OCI-LY1 (cell line): ENCODE measurements at regions not wholly inside any gene's neighbourhood (a gene's known extent, or its start where the extent isn't known, plus 50 kb on each side); places are given as distances from the start of the nearest gene placed in this dataset.

Experiments
- H2AFZ ChIP-seq: fragments of 200-600 bp; sonication (generic), shearing (Covaris generic); 2 replicates; pipeline ENCODE4 v1.6.0; 2014; ENCODE audit warnings: antibody characterized with exemption, mild to moderate bottlenecking, low read length
- H3F3A ChIP-seq: fragments of 200-600 bp; sonication (generic), shearing (Covaris generic); 2 replicates; pipeline ENCODE4 v1.6.0; 2014; ENCODE audit warnings: mild to moderate bottlenecking, antibody characterized with exemption, low read length, moderate library complexity; ENCODE audit not compliant: insufficient read depth
- H3K27ac ChIP-seq: fragments of 200-600 bp; sonication (generic); 2 replicates; pipeline ENCODE4 v1.5.1; 2014; ENCODE audit warnings: low read length, mixed run types, mild to moderate bottlenecking, low read depth; ENCODE audit not compliant: poor library complexity, severe bottlenecking
- H3K27me3 ChIP-seq: fragments of 200-600 bp; sonication (generic); 2 replicates; pipeline ENCODE4 v1.6.0; 2014; ENCODE audit warnings: antibody characterized with exemption, mild to moderate bottlenecking, low read length, moderate library complexity; ENCODE audit not compliant: insufficient read depth
- H3K36me3 ChIP-seq: fragments of 200-600 bp; sonication (generic); 2 replicates; pipeline ENCODE4 v1.6.1; 2014; ENCODE audit warnings: mild to moderate bottlenecking, antibody characterized with exemption, low read length, moderate library complexity, mixed read lengths; ENCODE audit not compliant: insufficient read depth
- H3K4me1 ChIP-seq: fragments of 200-600 bp; sonication (generic); 2 replicates; pipeline ENCODE4 v1.5.1; 2014; ENCODE audit warnings: mild to moderate bottlenecking, low read length, moderate library complexity; ENCODE audit not compliant: insufficient read depth, severe bottlenecking
- H3K4me2 ChIP-seq: fragments of 200-600 bp; sonication (generic), shearing (Covaris generic); 2 replicates; pipeline ENCODE4 v1.6.1; 2014; ENCODE audit warnings: low read length
- H3K4me3 ChIP-seq: fragments of 200-600 bp; sonication (generic); 2 replicates; pipeline ENCODE4 v1.5.1; 2014; ENCODE audit warnings: low read length, low read depth, mild to moderate bottlenecking, mixed read lengths; ENCODE audit not compliant: poor library complexity, severe bottlenecking
- H3K79me2 ChIP-seq: fragments of 200-600 bp; shearing (Covaris generic); 2 replicates; pipeline ENCODE4 v1.6.1; 2016; ENCODE audit warnings: mixed run types, low read length, mixed read lengths; ENCODE audit not compliant: insufficient read depth
- H3K9ac ChIP-seq: fragments of 200-600 bp; sonication (generic), shearing (Covaris generic); 2 replicates; pipeline ENCODE4 v1.6.1; 2014; ENCODE audit warnings: mild to moderate bottlenecking, low read length, mixed read lengths
- H3K9me2 ChIP-seq: fragments of 200-600 bp; sonication (generic), shearing (Covaris generic); 2 replicates; pipeline ENCODE4 v1.6.1; 2014; ENCODE audit warnings: low read depth, mild to moderate bottlenecking, low read length, mixed read lengths
- H3K9me3 ChIP-seq: fragments of 200-600 bp; shearing (Covaris generic); 2 replicates; pipeline ENCODE4 v1.6.1; 2014; ENCODE audit warnings: low read length, mixed read lengths
- H4K20me1 ChIP-seq: fragments of 200-600 bp; sonication (generic), shearing (Covaris generic); 2 replicates; pipeline ENCODE4 v1.6.0; 2016; ENCODE audit warnings: mild to moderate bottlenecking, low read length; ENCODE audit not compliant: insufficient read depth
- EZH2 ChIP-seq: fragments of 200-600 bp; sonication (generic), shearing (Covaris generic); IDR thresholded peaks from 2 replicates; pipeline ENCODE4 v1.8.0; 2017; ENCODE audit warnings: borderline replicate concordance, mixed run types, mild to moderate bottlenecking, antibody characterized with exemption, low read length, moderate library complexity, mixed read lengths
- TF ChIP-seq, protein P1 (sequence below): fragments of 200-600 bp; sonication (generic), shearing (Covaris generic); IDR thresholded peaks from 2 replicates; pipeline ENCODE4 v1.5.1; 2017; ENCODE audit warnings: mild to moderate bottlenecking, antibody characterized with exemption, low read length, moderate library complexity, mixed read lengths

DNA sequence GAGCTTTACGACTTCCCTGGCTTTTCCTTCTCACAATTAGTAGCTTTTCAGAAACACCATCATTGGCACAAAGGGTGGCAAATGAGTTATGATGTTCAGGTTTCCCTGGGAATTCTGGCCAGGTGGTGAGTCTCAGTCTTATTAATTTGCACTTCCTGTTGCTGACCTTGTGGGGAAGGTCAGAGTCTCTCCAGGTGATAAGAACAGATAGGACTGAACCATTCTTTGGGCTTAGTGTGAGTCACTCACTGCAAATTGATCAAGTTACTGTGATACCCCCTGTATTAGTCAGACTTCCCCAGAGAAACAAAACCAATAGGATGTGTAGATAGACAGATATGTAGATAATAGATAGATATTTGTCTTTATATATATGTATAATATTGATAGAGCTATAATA, 53.8 kb upstream of the RANBP3L start:
- H3K9me3 ChIP-seq, result no peaks in the 10 kb centered on the region
- H2AFZ ChIP-seq, result no peak overlapping the region
- no peak overlapping the region for H3K27ac ChIP-seq
- H3F3A ChIP-seq, result no peaks in the 10 kb centered on the region
- no peaks in the 10 kb centered on the region for H3K9me2 ChIP-seq
- no peak overlapping the region for H3K4me3 ChIP-seq
- no peaks in the 10 kb centered on the region for H3K36me3 ChIP-seq
- peaks cover 12% of the 10 kb centered on the region for H3K4me1 ChIP-seq
- H3K9ac ChIP-seq, result no peak overlapping the region
- H3K79me2 ChIP-seq, result no peaks in the 10 kb centered on the region
- no peak overlapping the region for H3K4me2 ChIP-seq
- H4K20me1 ChIP-seq, result no peaks in the 10 kb centered on the region
- no peaks in the 10 kb centered on the region for H3K27me3 ChIP-seq
- no peak for TF ChIP-seq EZH2
- TF ChIP-seq, protein P1, sequence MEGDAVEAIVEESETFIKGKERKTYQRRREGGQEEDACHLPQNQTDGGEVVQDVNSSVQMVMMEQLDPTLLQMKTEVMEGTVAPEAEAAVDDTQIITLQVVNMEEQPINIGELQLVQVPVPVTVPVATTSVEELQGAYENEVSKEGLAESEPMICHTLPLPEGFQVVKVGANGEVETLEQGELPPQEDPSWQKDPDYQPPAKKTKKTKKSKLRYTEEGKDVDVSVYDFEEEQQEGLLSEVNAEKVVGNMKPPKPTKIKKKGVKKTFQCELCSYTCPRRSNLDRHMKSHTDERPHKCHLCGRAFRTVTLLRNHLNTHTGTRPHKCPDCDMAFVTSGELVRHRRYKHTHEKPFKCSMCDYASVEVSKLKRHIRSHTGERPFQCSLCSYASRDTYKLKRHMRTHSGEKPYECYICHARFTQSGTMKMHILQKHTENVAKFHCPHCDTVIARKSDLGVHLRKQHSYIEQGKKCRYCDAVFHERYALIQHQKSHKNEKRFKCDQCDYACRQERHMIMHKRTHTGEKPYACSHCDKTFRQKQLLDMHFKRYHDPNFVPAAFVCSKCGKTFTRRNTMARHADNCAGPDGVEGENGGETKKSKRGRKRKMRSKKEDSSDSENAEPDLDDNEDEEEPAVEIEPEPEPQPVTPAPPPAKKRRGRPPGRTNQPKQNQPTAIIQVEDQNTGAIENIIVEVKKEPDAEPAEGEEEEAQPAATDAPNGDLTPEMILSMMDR, result no peak

DNA sequence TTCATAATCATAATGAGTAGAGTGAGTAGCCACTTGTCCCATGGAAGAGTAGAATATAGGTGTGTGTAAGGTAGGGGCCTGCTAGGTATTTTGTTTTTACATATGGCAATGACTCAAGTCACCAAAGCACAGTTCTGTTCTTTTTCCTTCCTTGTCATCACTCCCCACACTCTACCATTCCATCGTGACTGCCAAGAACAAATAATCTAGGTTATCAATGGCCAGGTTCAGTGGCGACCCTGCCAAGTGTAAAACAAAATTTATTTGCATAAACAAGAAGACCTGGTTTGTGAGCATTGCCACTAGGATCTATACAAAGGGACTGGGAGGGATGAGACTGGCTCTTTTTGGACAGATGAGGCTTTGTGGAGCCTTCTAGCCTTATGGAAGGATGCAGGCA, 55.2 kb upstream of the RANBP3L start:
- H2AFZ ChIP-seq, result no peak overlapping the region
- H3K36me3 ChIP-seq, result no peaks in the 10 kb centered on the region
- no peaks in the 10 kb centered on the region for H3K9me3 ChIP-seq
- peaks cover 14% of the 10 kb centered on the region for H3K4me1 ChIP-seq
- no peaks in the 10 kb centered on the region for H3K9me2 ChIP-seq
- H3K9ac ChIP-seq, result no peak overlapping the region
- no peak for TF ChIP-seq EZH2
- TF ChIP-seq, protein P1, result no peak
- H3K4me3 ChIP-seq, result no peak overlapping the region
- no peaks in the 10 kb centered on the region for H3K27me3 ChIP-seq
- H3K79me2 ChIP-seq, result no peaks in the 10 kb centered on the region
- no peaks in the 10 kb centered on the region for H4K20me1 ChIP-seq
- no peaks in the 10 kb centered on the region for H3F3A ChIP-seq
- no peak overlapping the region for H3K27ac ChIP-seq
- no peak overlapping the region for H3K4me2 ChIP-seq

DNA sequence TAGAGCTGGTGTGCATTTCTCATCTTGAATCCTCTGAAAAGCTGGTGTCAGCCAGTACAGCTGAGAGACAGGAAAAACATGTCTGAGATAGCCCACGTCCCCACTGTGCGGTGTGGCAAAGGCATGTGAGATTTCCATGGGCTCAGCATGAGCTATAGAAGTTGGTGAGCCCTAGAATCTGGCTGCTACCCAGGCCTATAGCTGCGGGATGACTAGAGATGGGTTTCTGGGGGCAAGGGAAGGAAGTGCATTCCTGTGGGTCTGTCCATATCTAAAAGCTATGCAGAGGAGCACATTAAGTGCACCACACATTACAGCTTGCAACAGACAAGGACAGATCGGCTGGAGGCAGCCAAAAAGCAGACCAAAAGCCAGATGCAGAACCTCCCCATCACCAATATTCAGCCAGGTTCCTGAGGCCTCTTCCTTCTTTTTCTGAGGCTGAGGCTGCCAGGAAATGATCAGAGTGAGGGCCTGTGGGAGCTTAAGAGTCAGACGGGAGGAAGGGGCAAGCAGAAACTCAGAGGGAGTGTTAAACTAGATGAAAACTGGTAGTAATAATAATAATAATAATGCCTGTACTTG, 55.8 kb upstream of the RANBP3L start:
- no peak overlapping the region for H3K9ac ChIP-seq
- no peak overlapping the region for H2AFZ ChIP-seq
- H3K4me1 ChIP-seq, result peaks cover 14% of the 10 kb centered on the region
- no peak for TF ChIP-seq EZH2
- TF ChIP-seq, protein P1, result no peak
- no peak overlapping the region for H3K27ac ChIP-seq
- H3F3A ChIP-seq, result no peaks in the 10 kb centered on the region
- H3K4me3 ChIP-seq, result no peak overlapping the region
- no peak overlapping the region for H3K4me2 ChIP-seq
- H3K9me3 ChIP-seq, result no peaks in the 10 kb centered on the region
- no peaks in the 10 kb centered on the region for H3K9me2 ChIP-seq
- no peaks in the 10 kb centered on the region for H3K36me3 ChIP-seq
- no peaks in the 10 kb centered on the region for H3K27me3 ChIP-seq
- H3K79me2 ChIP-seq, result no peaks in the 10 kb centered on the region
- H4K20me1 ChIP-seq, result no peaks in the 10 kb centered on the region
